GM11168 (cell line): ENCODE measurements at regions not wholly inside any gene's neighbourhood (a gene's known extent, or its start where the extent isn't known, plus 50 kb on each side); places are given as distances from the start of the nearest gene placed in this dataset.
"Not testable (repeated sequence)": the region's sequence is repeated elsewhere in the genome, so short reads cannot be mapped to it uniquely, and the experiment has no call there.

Source experiments
- in situ Hi-C: fragments of 300-500 bp; cut with MboI; formaldehyde crosslinking; loops from one replicate; pipeline ENCODE4 v1.12.0; 2022; ENCODE audit warnings: low sequenced_read_pairs; ENCODE audit not compliant: unreplicated experiment

- in situ Hi-C loops = no loop called here
Measured at GRCh38 chr5:93236807-93237421, 344.1 kb downstream of the NR2F1-AS1 start.

- in situ Hi-C loops = no loop called here
Measured at GRCh38 chr5:93235761-93236160, 345.3 kb downstream of the NR2F1-AS1 start.

- in situ Hi-C loops = no loop called here
Measured at GRCh38 chr5:93226202-93226735, 354.8 kb downstream of the NR2F1-AS1 start.

GRCh38 chr5:93225748-93226147, 355.3 kb downstream of the NR2F1-AS1 start:
- in situ Hi-C loops = no loop called here

- in situ Hi-C loops = no loop called here
Measured at GRCh38 chr5:93224624-93225023, 356.4 kb downstream of the NR2F1-AS1 start.

GRCh38 chr5:93221773-93222172, 359.2 kb downstream of the NR2F1-AS1 start:
- in situ Hi-C loops = no loop called here

- in situ Hi-C loops = no loop called here
Measured at GRCh38 chr5:93220431-93220830, 360.6 kb downstream of the NR2F1-AS1 start.

GRCh38 chr5:93219641-93220145, 361.3 kb downstream of the NR2F1-AS1 start:
- in situ Hi-C loops = no loop called here

GRCh38 chr5:93213111-93213794, 367.8 kb downstream of the NR2F1-AS1 start:
- in situ Hi-C loops = not testable (repeated sequence)

- in situ Hi-C loops = no loop called here
Measured at GRCh38 chr5:93209476-93209875, 371.5 kb downstream of the NR2F1-AS1 start.

GRCh38 chr5:93208141-93208751, 372.8 kb downstream of the NR2F1-AS1 start:
- in situ Hi-C loops = no loop called here

GRCh38 chr5:93206203-93206602, 374.8 kb downstream of the NR2F1-AS1 start:
- in situ Hi-C loops = no loop called here

- in situ Hi-C loops = no loop called here
Measured at GRCh38 chr5:93201061-93201460, 380.0 kb downstream of the NR2F1-AS1 start.

GRCh38 chr5:93196986-93197385, 384.0 kb downstream of the NR2F1-AS1 start:
- in situ Hi-C loops = no loop called here

GRCh38 chr5:93193431-93194347, 387.3 kb downstream of the NR2F1-AS1 start:
- in situ Hi-C loops = no loop called here

- in situ Hi-C loops = no loop called here
Measured at GRCh38 chr5:93192683-93193082, 388.3 kb downstream of the NR2F1-AS1 start.

- in situ Hi-C loops = no loop called here
Measured at GRCh38 chr5:93192087-93192486, 388.9 kb downstream of the NR2F1-AS1 start.

- in situ Hi-C loops = no loop called here
Measured at GRCh38 chr5:93191035-93191817, 389.8 kb downstream of the NR2F1-AS1 start.

- in situ Hi-C loops = no loop called here
Measured at GRCh38 chr5:93189707-93190120, 391.3 kb downstream of the NR2F1-AS1 start.
